ENCODE measurements at regions not wholly inside any gene's neighbourhood (a gene's known extent, or its start where the extent isn't known, plus 50 kb on each side); places are given as distances from the start of the nearest gene placed in this dataset.
A peak's percentile ranks its signal among the peaks of the same experiment; 100 is the strongest.

GRCh38 chr9:95574866-95575553 lies 58.2 kb upstream of the PTCH1 start:
- TF ChIP-seq CTCF (conservative IDR thresholded peaks at IDR 0.05; ENCODE audit: low read length) (no peak), EZH2phosphoT487 (IDR thresholded peaks at IDR 0.05; ENCODE audit: borderline replicate concordance) (no peak)
- no peaks in the 10 kb centered on the region for H3K9me2 ChIP-seq (replicated peaks; ENCODE audit: low read depth, low read length)
- no peaks in the 10 kb centered on the region for H3K27me3 ChIP-seq (ENCODE audit: insufficient read depth, low read length, poor library complexity, severe bottlenecking)
- no peaks in the 10 kb centered on the region for H3K36me3 ChIP-seq (ENCODE audit: insufficient read depth, low read length)
- H3K4me3 ChIP-seq (ENCODE audit: low read length, poor library complexity, severe bottlenecking) = no peak overlapping the region
- H3K4me2 ChIP-seq (ENCODE audit: low read depth, low read length, poor library complexity, severe bottlenecking) = no peak overlapping the region
- no peaks in the 10 kb centered on the region for H3K9me3 ChIP-seq (ENCODE audit: insufficient read depth, low read depth, low read length)
- no peak overlapping the region for H3K9ac ChIP-seq (ENCODE audit: low read depth, low read length, poor library complexity, severe bottlenecking)
- no peaks in the 10 kb centered on the region for H4K20me1 ChIP-seq (ENCODE audit: insufficient read depth, low read length, poor library complexity, severe bottlenecking)
- H3K4me1 ChIP-seq (ENCODE audit: insufficient read depth, low read length, poor library complexity, severe bottlenecking) = peaks cover 14% of the 10 kb centered on the region
- no peaks in the 10 kb centered on the region for H3K79me2 ChIP-seq (ENCODE audit: insufficient read depth, low read length)
- H3F3A ChIP-seq (ENCODE audit: low read depth) = no peaks in the 10 kb centered on the region
- no peak overlapping the region for H2AFZ ChIP-seq (ENCODE audit: low read length)

DNA sequence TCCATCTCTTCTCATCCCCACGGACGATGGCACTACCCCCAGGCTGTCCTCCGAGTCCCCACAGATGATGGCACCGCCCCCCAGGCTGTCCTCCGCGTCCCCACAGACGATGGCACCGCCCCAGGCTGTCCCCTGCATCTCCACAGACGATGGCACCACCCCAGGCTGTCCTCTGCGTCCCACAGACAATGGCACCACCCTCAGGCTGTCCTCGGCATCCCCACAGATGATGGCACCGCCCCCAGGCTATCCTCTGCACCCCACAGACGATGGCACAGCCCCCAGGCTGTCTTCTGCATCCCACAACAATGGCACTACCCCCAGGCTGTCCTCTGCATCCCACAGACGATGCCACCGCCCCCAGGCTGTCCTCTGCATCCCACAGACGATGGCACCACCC lies 57.4 kb upstream of the PTCH1 start:
- no peaks in the 10 kb centered on the region for H3K36me3 ChIP-seq (ENCODE audit: insufficient read depth, low read length)
- H3F3A ChIP-seq (ENCODE audit: low read depth) = no peaks in the 10 kb centered on the region
- H3K79me2 ChIP-seq (ENCODE audit: insufficient read depth, low read length) = no peaks in the 10 kb centered on the region
- H3K9me3 ChIP-seq (ENCODE audit: insufficient read depth, low read depth, low read length) = no peaks in the 10 kb centered on the region
- no peak for TF ChIP-seq EZH2phosphoT487 (IDR thresholded peaks at IDR 0.05; ENCODE audit: borderline replicate concordance)
- peak; percentile 57 for TF ChIP-seq CTCF (conservative IDR thresholded peaks at IDR 0.05; ENCODE audit: low read length)
- no peak overlapping the region for H3K4me3 ChIP-seq (ENCODE audit: low read length, poor library complexity, severe bottlenecking)
- H4K20me1 ChIP-seq (ENCODE audit: insufficient read depth, low read length, poor library complexity, severe bottlenecking) = no peaks in the 10 kb centered on the region
- no peaks in the 10 kb centered on the region for H3K27me3 ChIP-seq (ENCODE audit: insufficient read depth, low read length, poor library complexity, severe bottlenecking)
- no peaks in the 10 kb centered on the region for H3K9me2 ChIP-seq (replicated peaks; ENCODE audit: low read depth, low read length)
- no peak overlapping the region for H3K4me2 ChIP-seq (ENCODE audit: low read depth, low read length, poor library complexity, severe bottlenecking)
- H3K4me1 ChIP-seq (ENCODE audit: insufficient read depth, low read length, poor library complexity, severe bottlenecking) = peaks cover 16% of the 10 kb centered on the region
- H3K9ac ChIP-seq (ENCODE audit: low read depth, low read length, poor library complexity, severe bottlenecking) = no peak overlapping the region
- H2AFZ ChIP-seq (ENCODE audit: low read length) = no peak overlapping the region

- H3K27me3 ChIP-seq (ENCODE audit: insufficient read depth, low read length, poor library complexity, severe bottlenecking) = no peaks in the 10 kb centered on the region
- H3K4me2 ChIP-seq (ENCODE audit: low read depth, low read length, poor library complexity, severe bottlenecking) = no peak overlapping the region
- TF ChIP-seq EZH2phosphoT487 (IDR thresholded peaks at IDR 0.05; ENCODE audit: borderline replicate concordance) (no peak), CTCF (conservative IDR thresholded peaks at IDR 0.05; ENCODE audit: low read length) (no peak)
Measured at GRCh38 chr9:95573463-95573862, 56.7 kb upstream of the PTCH1 start.

More at GRCh38 chr9:95573463-95573862, 56.7 kb upstream of the PTCH1 start:
- Histone ChIP-seq H3K36me3 (ENCODE audit: insufficient read depth, low read length) (no peaks in the 10 kb centered on the region), H3K9me2 (replicated peaks; ENCODE audit: low read depth, low read length) (no peaks in the 10 kb centered on the region), H3K4me3 (ENCODE audit: low read length, poor library complexity, severe bottlenecking) (no peak overlapping the region), H3F3A (ENCODE audit: low read depth) (no peaks in the 10 kb centered on the region), H3K9me3 (ENCODE audit: insufficient read depth, low read depth, low read length) (no peaks in the 10 kb centered on the region), H2AFZ (ENCODE audit: low read length) (no peak overlapping the region), H3K79me2 (ENCODE audit: insufficient read depth, low read length) (no peaks in the 10 kb centered on the region), H3K9ac (ENCODE audit: low read depth, low read length, poor library complexity, severe bottlenecking) (no peak overlapping the region), H3K4me1 (ENCODE audit: insufficient read depth, low read length, poor library complexity, severe bottlenecking) (peaks cover 16% of the 10 kb centered on the region), H4K20me1 (ENCODE audit: insufficient read depth, low read length, poor library complexity, severe bottlenecking) (no peaks in the 10 kb centered on the region)
